ENCODE measurements at regions not wholly inside any gene's neighbourhood (a gene's known extent, or its start where the extent isn't known, plus 50 kb on each side); places are given as distances from the start of the nearest gene placed in this dataset.

DNA sequence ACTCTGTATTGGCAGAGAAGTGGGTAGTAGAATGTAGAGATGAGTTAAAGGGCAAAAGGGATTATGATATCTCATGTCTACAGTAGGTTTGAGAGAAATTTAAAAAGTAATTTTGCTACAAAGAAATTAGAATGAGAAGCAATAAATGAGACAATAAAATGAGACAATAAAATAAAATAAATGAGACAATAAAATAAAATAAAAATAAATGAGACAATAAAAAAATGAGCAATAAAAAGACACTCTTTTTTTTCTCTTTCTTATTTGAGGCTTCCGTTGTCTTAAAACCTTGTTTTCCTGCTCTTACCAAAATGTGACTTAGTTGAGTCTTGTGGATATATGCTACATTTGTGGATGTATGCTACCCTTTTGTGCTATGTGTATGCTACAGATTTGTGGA is 615.4 kb upstream of the PKDCC start:
- Histone ChIP-seq H3K36me3 (ENCODE audit: control insufficient read depth in 2 of 2, insufficient read depth in 2 of 2, low read length in 2 of 2) (no peaks in the 10 kb centered on the region), H3K4me1 (ENCODE audit: control insufficient read depth in 2 of 2, insufficient read depth in 2 of 2, low read length in 2 of 2) (no peaks in the 10 kb centered on the region), H3K27ac (ENCODE audit: low read depth in 2 of 2, low read length in 2 of 2) (no peak overlapping the region), H3K27me3 (ENCODE audit: control insufficient read depth in 2 of 2, insufficient read depth in 2 of 2, low read length in 2 of 2) (no peaks in the 10 kb centered on the region), H3K4me3 (ENCODE audit: low read length in 2 of 2) (no peak overlapping the region), H3K9me3 (ENCODE audit: control insufficient read depth in 2 of 2, low read length in 2 of 2) (no peaks in the 10 kb centered on the region), H3K9ac (ENCODE audit: low read depth in 1 of 2, low read length in 2 of 2) (no peak overlapping the region)

DNA sequence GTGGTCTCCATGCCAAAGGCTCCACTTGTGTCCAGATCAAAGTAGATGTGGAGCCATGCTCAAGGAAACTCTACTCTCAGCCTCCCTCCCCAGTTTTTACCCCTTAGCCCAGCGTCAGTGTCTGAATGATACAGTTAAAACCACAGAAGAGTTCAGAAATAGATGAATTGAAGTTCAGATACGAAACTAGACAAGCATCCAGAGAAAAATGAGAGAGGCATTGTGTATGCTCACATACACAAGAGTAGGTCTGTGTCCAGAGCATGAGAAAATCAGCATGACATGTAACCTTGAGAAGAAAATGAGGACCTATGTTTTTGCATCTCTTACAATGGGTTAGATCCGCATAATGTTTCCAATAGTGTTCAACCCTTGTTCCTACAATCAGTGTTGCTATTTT is 612.8 kb upstream of the PKDCC start:
- Histone ChIP-seq H3K4me1 (ENCODE audit: control insufficient read depth in 2 of 2, insufficient read depth in 2 of 2, low read length in 2 of 2) (no peaks in the 10 kb centered on the region), H3K36me3 (ENCODE audit: control insufficient read depth in 2 of 2, insufficient read depth in 2 of 2, low read length in 2 of 2) (no peaks in the 10 kb centered on the region), H3K27me3 (ENCODE audit: control insufficient read depth in 2 of 2, insufficient read depth in 2 of 2, low read length in 2 of 2) (no peaks in the 10 kb centered on the region), H3K9ac (ENCODE audit: low read depth in 1 of 2, low read length in 2 of 2) (no peak overlapping the region), H3K27ac (ENCODE audit: low read depth in 2 of 2, low read length in 2 of 2) (no peak overlapping the region), H3K9me3 (ENCODE audit: control insufficient read depth in 2 of 2, low read length in 2 of 2) (no peaks in the 10 kb centered on the region), H3K4me3 (ENCODE audit: low read length in 2 of 2) (no peak overlapping the region)

- Histone ChIP-seq H3K27ac (ENCODE audit: low read depth in 2 of 2, low read length in 2 of 2) (no peak overlapping the region), H3K9me3 (ENCODE audit: control insufficient read depth in 2 of 2, low read length in 2 of 2) (peaks cover 0 to 3% of the 10 kb centered on the region in 2 donors), H3K4me1 (ENCODE audit: control insufficient read depth in 2 of 2, insufficient read depth in 2 of 2, low read length in 2 of 2) (no peaks in the 10 kb centered on the region), H3K36me3 (ENCODE audit: control insufficient read depth in 2 of 2, insufficient read depth in 2 of 2, low read length in 2 of 2) (no peaks in the 10 kb centered on the region), H3K27me3 (ENCODE audit: control insufficient read depth in 2 of 2, insufficient read depth in 2 of 2, low read length in 2 of 2) (no peaks in the 10 kb centered on the region), H3K9ac (ENCODE audit: low read depth in 1 of 2, low read length in 2 of 2) (no peak overlapping the region), H3K4me3 (ENCODE audit: low read length in 2 of 2) (no peak overlapping the region)
Observed at GRCh38 chr2:41441958-41442357, 605.9 kb upstream of the PKDCC start.

GRCh38 chr2:41445865-41446264 is 602.0 kb upstream of the PKDCC start:
- Histone ChIP-seq H3K9ac (ENCODE audit: low read depth in 1 of 2, low read length in 2 of 2) (no peak overlapping the region), H3K4me3 (ENCODE audit: low read length in 2 of 2) (no peak overlapping the region), H3K36me3 (ENCODE audit: control insufficient read depth in 2 of 2, insufficient read depth in 2 of 2, low read length in 2 of 2) (no peaks in the 10 kb centered on the region), H3K4me1 (ENCODE audit: control insufficient read depth in 2 of 2, insufficient read depth in 2 of 2, low read length in 2 of 2) (no peaks in the 10 kb centered on the region), H3K27ac (ENCODE audit: low read depth in 2 of 2, low read length in 2 of 2) (no peak overlapping the region), H3K9me3 (ENCODE audit: control insufficient read depth in 2 of 2, low read length in 2 of 2) (peaks cover 0 to 3% of the 10 kb centered on the region in 2 donors), H3K27me3 (ENCODE audit: control insufficient read depth in 2 of 2, insufficient read depth in 2 of 2, low read length in 2 of 2) (no peaks in the 10 kb centered on the region)

DNA sequence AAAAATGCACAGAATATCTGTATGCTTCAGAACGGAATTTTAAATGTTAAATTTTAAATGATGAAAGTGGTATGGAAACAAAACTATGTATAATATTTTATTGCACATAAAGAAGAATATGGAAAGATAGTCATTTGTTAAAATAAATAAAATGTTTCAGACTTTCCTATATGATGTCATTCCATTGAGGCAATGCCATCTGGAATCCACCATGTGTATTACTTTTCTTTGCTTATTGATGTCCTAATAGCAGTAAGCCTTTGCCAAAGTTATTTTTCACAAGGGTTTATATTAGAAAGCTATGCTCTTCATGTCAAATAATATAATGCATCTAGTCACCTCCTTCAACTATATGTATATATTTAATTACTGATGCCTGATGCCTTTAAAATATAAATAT is 601.6 kb upstream of the PKDCC start:
- H3K9me3 ChIP-seq (ENCODE audit: control insufficient read depth in 2 of 2, low read length in 2 of 2): peaks cover 0 to 3% of the 10 kb centered on the region in 2 donors
- no peaks in the 10 kb centered on the region for H3K36me3 ChIP-seq (ENCODE audit: control insufficient read depth in 2 of 2, insufficient read depth in 2 of 2, low read length in 2 of 2)
- no peak overlapping the region for H3K27ac ChIP-seq (ENCODE audit: low read depth in 2 of 2, low read length in 2 of 2)
- H3K4me3 ChIP-seq (ENCODE audit: low read length in 2 of 2): no peak overlapping the region
- H3K27me3 ChIP-seq (ENCODE audit: control insufficient read depth in 2 of 2, insufficient read depth in 2 of 2, low read length in 2 of 2): no peaks in the 10 kb centered on the region
- no peak overlapping the region for H3K9ac ChIP-seq (ENCODE audit: low read depth in 1 of 2, low read length in 2 of 2)
- H3K4me1 ChIP-seq (ENCODE audit: control insufficient read depth in 2 of 2, insufficient read depth in 2 of 2, low read length in 2 of 2): no peaks in the 10 kb centered on the region

DNA sequence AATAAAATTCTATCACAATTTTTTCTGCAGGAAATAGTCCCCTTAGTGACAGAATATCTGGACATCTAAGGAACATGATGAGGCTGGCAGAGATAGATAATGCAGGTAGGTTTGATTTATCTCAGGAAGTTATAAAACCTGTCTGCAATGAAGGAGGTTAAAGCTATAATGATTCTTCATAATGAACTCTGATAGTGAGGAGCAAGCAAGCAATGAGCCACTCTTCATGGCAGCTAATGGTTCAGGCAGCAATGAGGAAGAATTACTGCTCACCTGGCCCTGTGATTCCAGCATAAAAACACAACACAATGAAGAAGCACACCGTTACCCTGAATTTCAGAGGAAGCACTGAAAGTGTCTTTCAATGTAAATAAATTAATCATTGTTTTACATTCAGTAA is 599.6 kb upstream of the PKDCC start:
- Histone ChIP-seq H3K27me3 (ENCODE audit: control insufficient read depth in 2 of 2, insufficient read depth in 2 of 2, low read length in 2 of 2) (no peaks in the 10 kb centered on the region), H3K4me3 (ENCODE audit: low read length in 2 of 2) (no peak overlapping the region), H3K9ac (ENCODE audit: low read depth in 1 of 2, low read length in 2 of 2) (no peak overlapping the region), H3K4me1 (ENCODE audit: control insufficient read depth in 2 of 2, insufficient read depth in 2 of 2, low read length in 2 of 2) (no peaks in the 10 kb centered on the region), H3K27ac (ENCODE audit: low read depth in 2 of 2, low read length in 2 of 2) (no peak overlapping the region), H3K36me3 (ENCODE audit: control insufficient read depth in 2 of 2, insufficient read depth in 2 of 2, low read length in 2 of 2) (no peaks in the 10 kb centered on the region), H3K9me3 (ENCODE audit: control insufficient read depth in 2 of 2, low read length in 2 of 2) (peaks cover 0 to 3% of the 10 kb centered on the region in 2 donors)

- H3K9me3 ChIP-seq (ENCODE audit: control insufficient read depth in 2 of 2, low read length in 2 of 2): peaks cover 2% of the 10 kb centered on the region in 2 donors
- no peak overlapping the region for H3K4me3 ChIP-seq (ENCODE audit: low read length in 2 of 2)
- H3K27me3 ChIP-seq (ENCODE audit: control insufficient read depth in 2 of 2, insufficient read depth in 2 of 2, low read length in 2 of 2): no peaks in the 10 kb centered on the region
- no peaks in the 10 kb centered on the region for H3K36me3 ChIP-seq (ENCODE audit: control insufficient read depth in 2 of 2, insufficient read depth in 2 of 2, low read length in 2 of 2)
- no peak overlapping the region for H3K27ac ChIP-seq (ENCODE audit: low read depth in 2 of 2, low read length in 2 of 2)
- H3K9ac ChIP-seq (ENCODE audit: low read depth in 1 of 2, low read length in 2 of 2): no peak overlapping the region
- H3K4me1 ChIP-seq (ENCODE audit: control insufficient read depth in 2 of 2, insufficient read depth in 2 of 2, low read length in 2 of 2): no peaks in the 10 kb centered on the region
Observed at GRCh38 chr2:41457026-41457425, 590.8 kb upstream of the PKDCC start.

DNA sequence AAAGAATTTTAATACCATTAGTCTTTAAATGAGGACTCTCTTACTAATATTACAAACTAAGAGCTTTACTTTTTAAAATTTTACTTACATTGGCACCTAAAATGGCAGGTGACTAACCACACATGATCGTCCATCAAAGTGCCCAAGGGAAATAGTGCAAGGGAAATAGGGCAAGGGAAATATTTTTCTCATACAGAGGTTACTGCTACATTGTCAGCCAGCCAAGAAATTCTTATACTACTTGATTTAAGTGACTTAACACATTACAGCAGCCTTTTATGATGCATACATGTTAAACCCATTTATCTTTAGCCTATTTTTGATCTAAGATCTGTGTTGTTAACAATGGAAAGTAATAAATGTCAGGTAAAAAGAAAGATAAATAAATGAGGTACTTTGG is 587.2 kb upstream of the PKDCC start:
- Histone ChIP-seq H3K4me3 (ENCODE audit: low read length in 2 of 2) (no peak overlapping the region), H3K36me3 (ENCODE audit: control insufficient read depth in 2 of 2, insufficient read depth in 2 of 2, low read length in 2 of 2) (no peaks in the 10 kb centered on the region), H3K27me3 (ENCODE audit: control insufficient read depth in 2 of 2, insufficient read depth in 2 of 2, low read length in 2 of 2) (no peaks in the 10 kb centered on the region), H3K27ac (ENCODE audit: low read depth in 2 of 2, low read length in 2 of 2) (no peak overlapping the region), H3K4me1 (ENCODE audit: control insufficient read depth in 2 of 2, insufficient read depth in 2 of 2, low read length in 2 of 2) (no peaks in the 10 kb centered on the region), H3K9ac (ENCODE audit: low read depth in 1 of 2, low read length in 2 of 2) (no peak overlapping the region), H3K9me3 (ENCODE audit: control insufficient read depth in 2 of 2, low read length in 2 of 2) (peaks cover 0 to 2% of the 10 kb centered on the region in 2 donors)

GRCh38 chr2:41464395-41464794 is 583.4 kb upstream of the PKDCC start:
- peaks cover 0 to 2% of the 10 kb centered on the region in 2 donors for H3K9me3 ChIP-seq (ENCODE audit: control insufficient read depth in 2 of 2, low read length in 2 of 2)
- no peak overlapping the region for H3K9ac ChIP-seq (ENCODE audit: low read depth in 1 of 2, low read length in 2 of 2)
- H3K27me3 ChIP-seq (ENCODE audit: control insufficient read depth in 2 of 2, insufficient read depth in 2 of 2, low read length in 2 of 2): no peaks in the 10 kb centered on the region
- no peaks in the 10 kb centered on the region for H3K4me1 ChIP-seq (ENCODE audit: control insufficient read depth in 2 of 2, insufficient read depth in 2 of 2, low read length in 2 of 2)
- H3K36me3 ChIP-seq (ENCODE audit: control insufficient read depth in 2 of 2, insufficient read depth in 2 of 2, low read length in 2 of 2): no peaks in the 10 kb centered on the region
- H3K27ac ChIP-seq (ENCODE audit: low read depth in 2 of 2, low read length in 2 of 2): no peak overlapping the region
- H3K4me3 ChIP-seq (ENCODE audit: low read length in 2 of 2): no peak overlapping the region

DNA sequence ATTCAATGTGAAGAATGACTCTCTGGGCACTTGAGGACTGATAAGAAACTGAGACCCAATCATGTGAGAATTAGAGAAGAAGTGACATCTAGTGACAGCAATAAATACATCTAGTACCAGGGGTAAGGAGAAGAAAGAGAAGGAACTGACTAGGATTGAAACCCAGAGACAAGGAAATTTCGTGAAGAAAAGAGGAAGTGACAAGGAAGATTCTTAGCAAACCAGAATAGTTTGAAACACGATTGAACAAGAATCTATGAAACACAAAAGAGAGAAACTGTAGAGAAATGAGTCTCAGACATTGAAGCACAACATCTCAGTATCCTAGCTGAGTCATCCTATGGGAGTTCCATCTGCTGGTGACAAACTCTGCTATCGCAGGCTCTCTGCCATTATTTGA is 571.9 kb upstream of the PKDCC start:
- Histone ChIP-seq H3K36me3 (ENCODE audit: control insufficient read depth in 2 of 2, insufficient read depth in 2 of 2, low read length in 2 of 2) (no peaks in the 10 kb centered on the region), H3K4me1 (ENCODE audit: control insufficient read depth in 2 of 2, insufficient read depth in 2 of 2, low read length in 2 of 2) (no peaks in the 10 kb centered on the region), H3K27me3 (ENCODE audit: control insufficient read depth in 2 of 2, insufficient read depth in 2 of 2, low read length in 2 of 2) (no peaks in the 10 kb centered on the region), H3K9me3 (ENCODE audit: control insufficient read depth in 2 of 2, low read length in 2 of 2) (peaks cover 2 to 3% of the 10 kb centered on the region in 2 donors), H3K27ac (ENCODE audit: low read depth in 2 of 2, low read length in 2 of 2) (no peak overlapping the region), H3K9ac (ENCODE audit: low read depth in 1 of 2, low read length in 2 of 2) (no peak overlapping the region), H3K4me3 (ENCODE audit: low read length in 2 of 2) (no peak overlapping the region)

DNA sequence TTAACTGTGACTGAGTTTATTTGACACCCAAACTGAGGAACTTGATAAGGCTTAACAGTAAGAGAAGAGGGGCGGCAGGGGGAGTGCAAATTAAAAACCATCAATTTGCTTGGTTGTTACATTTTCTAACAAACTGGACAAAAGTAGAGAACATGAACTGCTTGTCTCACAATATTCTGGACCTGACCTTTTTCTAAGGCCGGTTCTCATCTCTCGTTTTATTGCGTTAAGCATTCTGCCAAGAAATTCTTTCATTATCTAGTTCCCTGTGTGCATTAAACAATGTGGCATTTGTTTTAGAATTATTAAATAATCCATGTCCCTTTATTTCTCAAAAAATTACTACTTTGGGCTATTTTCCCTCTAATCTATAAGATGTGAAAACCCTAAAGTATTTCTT is 565.2 kb upstream of the PKDCC start:
- Histone ChIP-seq H3K27ac (ENCODE audit: low read depth in 2 of 2, low read length in 2 of 2) (no peak overlapping the region), H3K4me3 (ENCODE audit: low read length in 2 of 2) (no peak overlapping the region), H3K9me3 (ENCODE audit: control insufficient read depth in 2 of 2, low read length in 2 of 2) (no peaks in the 10 kb centered on the region), H3K9ac (ENCODE audit: low read depth in 1 of 2, low read length in 2 of 2) (no peak overlapping the region), H3K36me3 (ENCODE audit: control insufficient read depth in 2 of 2, insufficient read depth in 2 of 2, low read length in 2 of 2) (no peaks in the 10 kb centered on the region), H3K4me1 (ENCODE audit: control insufficient read depth in 2 of 2, insufficient read depth in 2 of 2, low read length in 2 of 2) (no peaks in the 10 kb centered on the region), H3K27me3 (ENCODE audit: control insufficient read depth in 2 of 2, insufficient read depth in 2 of 2, low read length in 2 of 2) (no peaks in the 10 kb centered on the region)

Measured in mucosa of rectum (tissue), 2 donors.